SK-N-SH treated with all-trans-retinoic acid at 6 μM for 48 hours (cell line): ENCODE measurements at regions not wholly inside any gene's neighbourhood (a gene's known extent, or its start where the extent isn't known, plus 50 kb on each side); places are given as distances from the start of the nearest gene placed in this dataset.

ENCODE experiments used
- ARNTL ChIP-seq: fragments of 450-650 bp; formaldehyde crosslinking; IDR thresholded peaks from 2 replicates; pipeline ENCODE4 v1.5.0; 2020; ENCODE audit warnings: low read depth, mild to moderate bottlenecking, moderate library complexity, borderline replicate concordance
- CSDC2 ChIP-seq: fragments of 250-450 bp; sonication (Bioruptor Pico); IDR thresholded peaks from 2 replicates; pipeline ENCODE4 v1.5.0; 2020; ENCODE audit warnings: mild to moderate bottlenecking, moderate library complexity
- ESRRG ChIP-seq: fragments of 250-450 bp; sonication (Bioruptor Pico); IDR thresholded peaks from 2 replicates; pipeline ENCODE4 v1.6.1; 2021; ENCODE audit warnings: mild to moderate bottlenecking
- ISL1 ChIP-seq: fragments of 250-450 bp; sonication (Bioruptor Pico); IDR thresholded peaks from 2 replicates; pipeline ENCODE4 v2.1.2; 2022; ENCODE audit warnings: mild to moderate bottlenecking, moderate library complexity
- PPARA ChIP-seq: fragments of 250-450 bp; sonication (Bioruptor Pico); IDR thresholded peaks from 2 replicates; pipeline ENCODE4 v1.5.0; 2020; ENCODE audit warnings: mild to moderate bottlenecking, borderline replicate concordance
- TOX ChIP-seq: fragments of 250-450 bp; sonication (Bioruptor Pico); IDR thresholded peaks from 2 replicates; pipeline ENCODE4 v1.8.0; 2021; ENCODE audit warnings: mild to moderate bottlenecking, moderate library complexity, borderline replicate concordance
- ZC3H10 ChIP-seq: fragments of 250-450 bp; sonication (Bioruptor Pico); IDR thresholded peaks from 2 replicates; pipeline ENCODE4 v1.5.1; 2021; ENCODE audit warnings: mild to moderate bottlenecking, moderate library complexity
- ZFP3 ChIP-seq: fragments of 250-450 bp; sonication (Bioruptor Pico); IDR thresholded peaks from 2 replicates; pipeline ENCODE4 v1.5.0; 2020; ENCODE audit warnings: mild to moderate bottlenecking, moderate library complexity
- ZNF8 ChIP-seq: fragments of 450-650 bp; formaldehyde crosslinking; IDR thresholded peaks from 2 replicates; pipeline ENCODE4 v1.5.0; 2020; ENCODE audit warnings: mild to moderate bottlenecking, moderate library complexity
- TF ChIP-seq, protein P1 (sequence below): fragments of 250-450 bp; sonication (Bioruptor Pico); IDR thresholded peaks from 2 replicates; pipeline ENCODE4 v1.5.0; 2020; ENCODE audit warnings: mild to moderate bottlenecking, moderate library complexity
- TF ChIP-seq, protein P2 (sequence below): fragments of 250-450 bp; sonication (Bioruptor Pico); IDR thresholded peaks from 2 replicates; pipeline ENCODE4 v1.5.1; 2020; ENCODE audit warnings: low read depth, mild to moderate bottlenecking, moderate library complexity
- TF ChIP-seq, protein P3 (sequence below): fragments of 250-450 bp; sonication (Bioruptor Pico); IDR thresholded peaks from 2 replicates; pipeline ENCODE4 v1.8.0; 2020; ENCODE audit warnings: mild to moderate bottlenecking, moderate library complexity, borderline replicate concordance
- TF ChIP-seq, protein P4 (sequence below): fragments of 250-450 bp; sonication (Bioruptor Pico); IDR thresholded peaks from 2 replicates; pipeline ENCODE4 v1.8.0; 2021; ENCODE audit warnings: low read depth, mild to moderate bottlenecking, moderate library complexity, borderline replicate concordance

DNA sequence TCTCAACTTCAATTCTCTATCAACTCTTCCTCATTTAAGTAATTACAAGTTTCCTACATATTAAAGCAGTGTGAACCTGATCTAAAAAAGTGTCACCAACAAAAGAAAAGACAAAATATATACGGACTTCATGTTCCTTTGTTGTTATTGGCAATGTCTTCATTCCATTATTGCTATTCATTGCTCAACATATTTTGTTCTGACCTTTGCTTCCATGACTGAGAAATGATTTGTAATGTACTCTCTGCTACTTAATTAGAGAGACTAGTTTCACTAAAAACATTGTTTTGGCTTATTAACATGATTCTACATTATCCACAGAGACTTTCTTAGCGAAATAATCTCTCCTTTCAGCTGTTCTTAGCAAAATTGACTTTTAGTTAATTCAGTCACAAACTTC, 657.2 kb upstream of the ROBO1 start:
- no peak for TF ChIP-seq ISL1 (CRISPR knock-in tag)
- no peak for TF ChIP-seq ZNF8 (CRISPR knock-in tag)
- TF ChIP-seq, protein P1, sequence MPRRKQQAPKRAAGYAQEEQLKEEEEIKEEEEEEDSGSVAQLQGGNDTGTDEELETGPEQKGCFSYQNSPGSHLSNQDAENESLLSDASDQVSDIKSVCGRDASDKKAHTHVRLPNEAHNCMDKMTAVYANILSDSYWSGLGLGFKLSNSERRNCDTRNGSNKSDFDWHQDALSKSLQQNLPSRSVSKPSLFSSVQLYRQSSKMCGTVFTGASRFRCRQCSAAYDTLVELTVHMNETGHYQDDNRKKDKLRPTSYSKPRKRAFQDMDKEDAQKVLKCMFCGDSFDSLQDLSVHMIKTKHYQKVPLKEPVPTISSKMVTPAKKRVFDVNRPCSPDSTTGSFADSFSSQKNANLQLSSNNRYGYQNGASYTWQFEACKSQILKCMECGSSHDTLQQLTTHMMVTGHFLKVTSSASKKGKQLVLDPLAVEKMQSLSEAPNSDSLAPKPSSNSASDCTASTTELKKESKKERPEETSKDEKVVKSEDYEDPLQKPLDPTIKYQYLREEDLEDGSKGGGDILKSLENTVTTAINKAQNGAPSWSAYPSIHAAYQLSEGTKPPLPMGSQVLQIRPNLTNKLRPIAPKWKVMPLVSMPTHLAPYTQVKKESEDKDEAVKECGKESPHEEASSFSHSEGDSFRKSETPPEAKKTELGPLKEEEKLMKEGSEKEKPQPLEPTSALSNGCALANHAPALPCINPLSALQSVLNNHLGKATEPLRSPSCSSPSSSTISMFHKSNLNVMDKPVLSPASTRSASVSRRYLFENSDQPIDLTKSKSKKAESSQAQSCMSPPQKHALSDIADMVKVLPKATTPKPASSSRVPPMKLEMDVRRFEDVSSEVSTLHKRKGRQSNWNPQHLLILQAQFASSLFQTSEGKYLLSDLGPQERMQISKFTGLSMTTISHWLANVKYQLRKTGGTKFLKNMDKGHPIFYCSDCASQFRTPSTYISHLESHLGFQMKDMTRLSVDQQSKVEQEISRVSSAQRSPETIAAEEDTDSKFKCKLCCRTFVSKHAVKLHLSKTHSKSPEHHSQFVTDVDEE (CRISPR knock-in tag) = no peak
- TF ChIP-seq ZFP3 (CRISPR knock-in tag) = no peak
- TF ChIP-seq ARNTL (CRISPR knock-in tag) = no peak
- TF ChIP-seq TOX (CRISPR knock-in tag) = no peak
- no peak for TF ChIP-seq CSDC2 (CRISPR knock-in tag)
- TF ChIP-seq, protein P2, sequence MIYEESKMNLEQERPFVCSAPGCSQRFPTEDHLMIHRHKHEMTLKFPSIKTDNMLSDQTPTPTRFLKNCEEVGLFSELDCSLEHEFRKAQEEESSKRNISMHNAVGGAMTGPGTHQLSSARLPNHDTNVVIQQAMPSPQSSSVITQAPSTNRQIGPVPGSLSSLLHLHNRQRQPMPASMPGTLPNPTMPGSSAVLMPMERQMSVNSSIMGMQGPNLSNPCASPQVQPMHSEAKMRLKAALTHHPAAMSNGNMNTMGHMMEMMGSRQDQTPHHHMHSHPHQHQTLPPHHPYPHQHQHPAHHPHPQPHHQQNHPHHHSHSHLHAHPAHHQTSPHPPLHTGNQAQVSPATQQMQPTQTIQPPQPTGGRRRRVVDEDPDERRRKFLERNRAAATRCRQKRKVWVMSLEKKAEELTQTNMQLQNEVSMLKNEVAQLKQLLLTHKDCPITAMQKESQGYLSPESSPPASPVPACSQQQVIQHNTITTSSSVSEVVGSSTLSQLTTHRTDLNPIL (CRISPR knock-in tag) = no peak
- no peak for TF ChIP-seq PPARA (CRISPR knock-in tag)
- no peak for TF ChIP-seq ZC3H10 (CRISPR knock-in tag)
- TF ChIP-seq, protein P3, sequence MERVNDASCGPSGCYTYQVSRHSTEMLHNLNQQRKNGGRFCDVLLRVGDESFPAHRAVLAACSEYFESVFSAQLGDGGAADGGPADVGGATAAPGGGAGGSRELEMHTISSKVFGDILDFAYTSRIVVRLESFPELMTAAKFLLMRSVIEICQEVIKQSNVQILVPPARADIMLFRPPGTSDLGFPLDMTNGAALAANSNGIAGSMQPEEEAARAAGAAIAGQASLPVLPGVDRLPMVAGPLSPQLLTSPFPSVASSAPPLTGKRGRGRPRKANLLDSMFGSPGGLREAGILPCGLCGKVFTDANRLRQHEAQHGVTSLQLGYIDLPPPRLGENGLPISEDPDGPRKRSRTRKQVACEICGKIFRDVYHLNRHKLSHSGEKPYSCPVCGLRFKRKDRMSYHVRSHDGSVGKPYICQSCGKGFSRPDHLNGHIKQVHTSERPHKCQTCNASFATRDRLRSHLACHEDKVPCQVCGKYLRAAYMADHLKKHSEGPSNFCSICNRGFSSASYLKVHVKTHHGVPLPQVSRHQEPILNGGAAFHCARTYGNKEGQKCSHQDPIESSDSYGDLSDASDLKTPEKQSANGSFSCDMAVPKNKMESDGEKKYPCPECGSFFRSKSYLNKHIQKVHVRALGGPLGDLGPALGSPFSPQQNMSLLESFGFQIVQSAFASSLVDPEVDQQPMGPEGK = no peak
- TF ChIP-seq ESRRG (CRISPR knock-in tag) = no peak
- TF ChIP-seq, protein P4, sequence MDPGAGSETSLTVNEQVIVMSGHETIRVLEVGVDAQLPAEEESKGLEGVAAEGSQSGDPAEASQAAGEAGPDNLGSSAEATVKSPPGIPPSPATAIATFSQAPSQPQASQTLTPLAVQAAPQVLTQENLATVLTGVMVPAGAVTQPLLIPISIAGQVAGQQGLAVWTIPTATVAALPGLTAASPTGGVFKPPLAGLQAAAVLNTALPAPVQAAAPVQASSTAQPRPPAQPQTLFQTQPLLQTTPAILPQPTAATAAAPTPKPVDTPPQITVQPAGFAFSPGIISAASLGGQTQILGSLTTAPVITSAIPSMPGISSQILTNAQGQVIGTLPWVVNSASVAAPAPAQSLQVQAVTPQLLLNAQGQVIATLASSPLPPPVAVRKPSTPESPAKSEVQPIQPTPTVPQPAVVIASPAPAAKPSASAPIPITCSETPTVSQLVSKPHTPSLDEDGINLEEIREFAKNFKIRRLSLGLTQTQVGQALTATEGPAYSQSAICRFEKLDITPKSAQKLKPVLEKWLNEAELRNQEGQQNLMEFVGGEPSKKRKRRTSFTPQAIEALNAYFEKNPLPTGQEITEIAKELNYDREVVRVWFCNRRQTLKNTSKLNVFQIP (CRISPR knock-in tag) = no peak
